Upper lobe of right lung (tissue), 1 donor: ENCODE measurements at regions not wholly inside any gene's neighbourhood (a gene's known extent, or its start where the extent isn't known, plus 50 kb on each side); places are given as distances from the start of the nearest gene placed in this dataset.

Source experiments
- ATAC-seq: fragments of 200-7000 bp; cut with Tn5 transposase; one replicate; pipeline ENCODE4 v1.9.1; 2020; ENCODE audit warnings: mild to moderate bottlenecking, moderate library complexity
- DNase-seq: peaks from one replicate; pipeline ENCODE4 v3.0.0-alpha.2; 2020
- H3K27ac ChIP-seq: fragments of 200-600 bp; one replicate; pipeline ENCODE4 v1.8.0; 2022
- H3K27me3 ChIP-seq: fragments of 200-600 bp; one replicate; pipeline ENCODE4 v1.8.0; 2022; ENCODE audit warnings: mild to moderate bottlenecking
- H3K36me3 ChIP-seq: fragments of 200-600 bp; one replicate; pipeline ENCODE4 v1.8.0; 2022
- H3K4me1 ChIP-seq: fragments of 200-600 bp; one replicate; pipeline ENCODE4 v1.8.0; 2022
- H3K4me3 ChIP-seq: fragments of 200-600 bp; one replicate; pipeline ENCODE4 v1.8.0; 2022; ENCODE audit warnings: mild to moderate bottlenecking
- H3K9me3 ChIP-seq: fragments of 200-600 bp; one replicate; pipeline ENCODE4 v1.8.0; 2022
- intact Hi-C: fragments of 100-400 bp; cut with DNase I; formaldehyde crosslinking; loops from one replicate; pipeline ENCODE4 v1.11.0; 2022
- TF ChIP-seq, protein P1 (sequence below): fragments of 200-600 bp; IDR thresholded peaks from one replicate; pipeline ENCODE4 v1.8.0; 2022; ENCODE audit warnings: antibody characterized with exemption
- donor health status: DM: no; HTN: yes; CAD: no; lungs with severe emphysema.

DNA sequence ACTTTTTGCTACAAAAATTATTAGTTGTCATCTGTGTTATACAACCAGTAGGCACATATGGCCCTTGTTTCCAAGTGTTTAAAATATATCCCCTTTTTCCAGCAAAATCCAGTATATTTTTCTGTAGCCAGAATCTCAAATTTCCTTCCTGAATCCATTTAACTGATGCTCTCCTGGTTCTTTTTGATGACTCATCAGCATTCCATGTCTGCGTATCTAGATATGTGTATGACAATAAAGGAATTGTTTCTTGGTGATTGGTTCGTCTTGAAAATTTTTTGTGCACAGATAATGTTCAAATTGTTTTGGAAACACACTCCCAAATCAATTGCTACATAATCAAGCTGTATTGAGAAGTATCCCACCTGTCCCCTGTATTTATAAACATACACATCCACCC lies 98.3 kb downstream of the ITM2A start:
- TF ChIP-seq, protein P1, sequence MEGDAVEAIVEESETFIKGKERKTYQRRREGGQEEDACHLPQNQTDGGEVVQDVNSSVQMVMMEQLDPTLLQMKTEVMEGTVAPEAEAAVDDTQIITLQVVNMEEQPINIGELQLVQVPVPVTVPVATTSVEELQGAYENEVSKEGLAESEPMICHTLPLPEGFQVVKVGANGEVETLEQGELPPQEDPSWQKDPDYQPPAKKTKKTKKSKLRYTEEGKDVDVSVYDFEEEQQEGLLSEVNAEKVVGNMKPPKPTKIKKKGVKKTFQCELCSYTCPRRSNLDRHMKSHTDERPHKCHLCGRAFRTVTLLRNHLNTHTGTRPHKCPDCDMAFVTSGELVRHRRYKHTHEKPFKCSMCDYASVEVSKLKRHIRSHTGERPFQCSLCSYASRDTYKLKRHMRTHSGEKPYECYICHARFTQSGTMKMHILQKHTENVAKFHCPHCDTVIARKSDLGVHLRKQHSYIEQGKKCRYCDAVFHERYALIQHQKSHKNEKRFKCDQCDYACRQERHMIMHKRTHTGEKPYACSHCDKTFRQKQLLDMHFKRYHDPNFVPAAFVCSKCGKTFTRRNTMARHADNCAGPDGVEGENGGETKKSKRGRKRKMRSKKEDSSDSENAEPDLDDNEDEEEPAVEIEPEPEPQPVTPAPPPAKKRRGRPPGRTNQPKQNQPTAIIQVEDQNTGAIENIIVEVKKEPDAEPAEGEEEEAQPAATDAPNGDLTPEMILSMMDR, result no peak
- Histone ChIP-seq H3K4me1 (no peaks in the 10 kb centered on the region), H3K9me3 (no peaks in the 10 kb centered on the region), H3K36me3 (no peaks in the 10 kb centered on the region), H3K27ac (no peak overlapping the region), H3K4me3 (no peak overlapping the region), H3K27me3 (no peaks in the 10 kb centered on the region)
- intact Hi-C loops, result no loop called here
- no peak for ATAC-seq
- DNase-seq, result no peak

DNA sequence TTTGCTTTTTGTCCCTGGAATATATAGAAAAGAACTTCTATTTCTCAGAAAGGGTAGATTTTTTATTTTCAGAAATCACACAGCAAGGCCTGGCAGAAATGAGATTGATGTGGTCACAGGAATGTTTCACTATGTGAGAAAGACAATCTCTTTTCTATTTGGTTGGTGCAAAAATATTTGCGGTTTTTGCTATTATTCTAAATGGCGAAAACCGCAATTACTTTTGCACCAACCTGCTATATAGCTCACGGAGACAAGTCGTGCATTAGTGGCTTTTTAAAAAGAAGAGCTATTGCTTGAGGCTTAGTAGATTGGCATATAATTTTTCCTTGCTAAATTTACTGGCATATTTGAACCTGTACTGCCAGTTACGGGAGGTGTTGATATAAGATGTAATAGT lies 100.4 kb downstream of the ITM2A start:
- H3K36me3 ChIP-seq, result no peaks in the 10 kb centered on the region
- H3K27ac ChIP-seq, result no peak overlapping the region
- ATAC-seq, result no peak
- H3K4me1 ChIP-seq, result no peaks in the 10 kb centered on the region
- intact Hi-C loops, result no loop called here
- no peak for DNase-seq
- H3K4me3 ChIP-seq, result no peak overlapping the region
- no peaks in the 10 kb centered on the region for H3K27me3 ChIP-seq
- no peaks in the 10 kb centered on the region for H3K9me3 ChIP-seq
- TF ChIP-seq, protein P1, result no peak

DNA sequence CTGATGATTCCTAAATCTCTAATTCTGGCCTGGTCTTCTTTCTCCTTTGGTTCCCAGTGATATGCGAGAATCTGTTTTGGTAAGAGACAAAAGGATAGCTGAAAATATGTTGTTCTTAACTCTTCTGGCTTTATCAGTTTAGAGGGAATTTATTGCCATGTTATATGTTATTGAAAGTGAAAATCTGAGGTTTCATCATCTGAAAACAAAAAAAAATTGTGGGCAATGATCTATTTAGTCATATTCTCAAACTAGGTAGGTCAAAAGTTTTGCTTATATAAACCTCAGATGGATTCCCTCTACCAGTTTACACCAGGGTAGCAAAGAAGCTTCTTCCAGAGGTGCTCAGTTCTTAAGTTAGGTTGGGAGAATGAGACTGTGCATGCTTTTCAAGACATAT lies 103.6 kb downstream of the ITM2A start:
- Histone ChIP-seq H3K9me3 (no peaks in the 10 kb centered on the region), H3K4me1 (no peaks in the 10 kb centered on the region), H3K4me3 (no peak overlapping the region), H3K27ac (no peak overlapping the region), H3K36me3 (no peaks in the 10 kb centered on the region), H3K27me3 (no peaks in the 10 kb centered on the region)
- intact Hi-C loops, result no loop called here
- TF ChIP-seq, protein P1, result no peak
- DNase-seq, result no peak
- ATAC-seq, result no peak

DNA sequence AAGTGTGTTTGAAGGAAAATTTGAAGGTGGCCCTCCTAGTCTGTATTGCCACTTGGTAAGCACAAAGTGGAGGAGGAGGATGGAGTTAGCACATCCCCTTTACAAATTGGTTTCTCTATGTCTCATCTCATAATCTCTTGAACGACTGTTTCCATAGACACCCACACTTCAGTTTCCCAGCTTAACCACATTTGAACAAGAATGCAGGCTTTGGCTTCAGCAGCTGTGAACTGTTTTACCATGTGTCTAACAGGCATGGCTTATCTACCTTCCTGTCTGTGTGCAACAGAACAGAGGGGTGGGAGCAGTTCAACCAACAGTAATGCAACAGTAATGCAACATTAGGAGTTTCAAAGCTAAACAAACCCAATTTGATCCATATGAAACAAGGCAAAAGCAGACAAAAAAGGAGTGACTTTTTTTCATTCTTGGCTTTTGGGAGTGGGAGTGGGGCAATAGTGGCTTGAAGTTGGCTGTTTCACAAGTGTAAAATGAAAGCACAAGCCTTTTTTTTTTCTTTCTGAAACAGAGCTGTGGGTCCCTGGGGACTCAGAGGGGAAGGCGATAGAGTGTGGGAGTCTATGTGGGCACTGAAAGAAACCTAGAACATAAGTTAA lies 108.0 kb downstream of the ITM2A start:
- H3K9me3 ChIP-seq, result no peaks in the 10 kb centered on the region
- no peak for DNase-seq
- no peak for ATAC-seq
- TF ChIP-seq, protein P1, result no peak
- H3K27ac ChIP-seq, result no peak overlapping the region
- H3K36me3 ChIP-seq, result no peaks in the 10 kb centered on the region
- no peaks in the 10 kb centered on the region for H3K27me3 ChIP-seq
- H3K4me1 ChIP-seq, result no peaks in the 10 kb centered on the region
- intact Hi-C loops, result no loop called here
- no peak overlapping the region for H3K4me3 ChIP-seq

DNA sequence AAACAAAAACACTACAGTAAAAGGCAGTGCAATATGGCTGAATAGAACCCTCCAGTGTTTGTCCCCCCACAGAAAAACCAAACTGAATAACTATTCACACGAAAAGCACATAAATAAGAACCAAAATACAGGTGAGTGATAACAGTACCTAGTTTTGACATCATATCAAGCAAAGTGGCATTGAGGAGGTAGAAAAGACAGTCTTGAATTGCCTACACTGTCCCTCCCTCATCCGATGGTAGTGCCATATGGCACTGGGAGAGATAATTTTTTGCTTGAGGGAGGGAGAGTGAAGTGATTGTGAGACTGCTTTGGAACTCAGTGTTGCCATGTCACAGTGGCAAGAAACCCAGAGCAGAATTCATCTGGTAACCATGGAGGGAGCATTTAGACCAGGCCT lies 99.2 kb downstream of the GPR174 start:
- ATAC-seq (no peak), DNase-seq (no peak)
- Histone ChIP-seq H3K4me1 (no peaks in the 10 kb centered on the region), H3K36me3 (no peaks in the 10 kb centered on the region), H3K27me3 (no peaks in the 10 kb centered on the region), H3K9me3 (no peaks in the 10 kb centered on the region), H3K27ac (no peak overlapping the region), H3K4me3 (no peak overlapping the region)
- intact Hi-C loops, result no loop called here
- TF ChIP-seq, protein P1, result no peak

DNA sequence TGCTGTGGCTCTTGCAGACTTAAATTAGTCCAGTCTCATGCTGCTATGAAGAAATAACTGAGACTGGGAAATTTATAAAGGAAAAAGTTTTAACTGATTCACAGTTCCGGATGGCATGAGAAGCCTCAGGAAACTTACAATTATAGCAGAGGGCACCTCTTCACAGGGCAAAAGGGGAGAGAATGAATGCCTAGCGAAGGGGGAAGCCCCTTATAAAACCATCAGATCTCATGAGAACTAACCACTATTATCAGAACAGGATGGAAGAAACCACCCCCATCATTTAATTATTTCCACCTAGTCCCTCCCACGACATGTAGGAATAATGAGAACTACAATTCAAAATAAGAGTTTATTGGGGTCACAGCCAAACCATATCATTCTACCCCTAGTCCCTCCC lies 91.4 kb downstream of the GPR174 start:
- Histone ChIP-seq H3K27me3 (no peaks in the 10 kb centered on the region), H3K4me1 (no peaks in the 10 kb centered on the region), H3K9me3 (no peaks in the 10 kb centered on the region), H3K4me3 (no peak overlapping the region), H3K27ac (no peak overlapping the region), H3K36me3 (no peaks in the 10 kb centered on the region)
- no peak for DNase-seq
- no peak for ATAC-seq
- intact Hi-C loops, result no loop called here
- TF ChIP-seq, protein P1, result no peak
